ENCODE measurements at regions not wholly inside any gene's neighbourhood (a gene's known extent, or its start where the extent isn't known, plus 50 kb on each side); places are given as distances from the start of the nearest gene placed in this dataset.

GRCh38 chr1:204740354-204740753 is 54.8 kb upstream of the LRRN2 start (continued):
- no peak for TF ChIP-seq ATF3 (IDR thresholded peaks at IDR 0.05; ENCODE audit: insufficient read depth, low read depth, low read length)
